ENCODE measurements at regions not wholly inside any gene's neighbourhood (a gene's known extent, or its start where the extent isn't known, plus 50 kb on each side); places are given as distances from the start of the nearest gene placed in this dataset.
"Not testable (repeated sequence)": the region's sequence is repeated elsewhere in the genome, so short reads cannot be mapped to it uniquely, and the experiment has no call there.

DNA sequence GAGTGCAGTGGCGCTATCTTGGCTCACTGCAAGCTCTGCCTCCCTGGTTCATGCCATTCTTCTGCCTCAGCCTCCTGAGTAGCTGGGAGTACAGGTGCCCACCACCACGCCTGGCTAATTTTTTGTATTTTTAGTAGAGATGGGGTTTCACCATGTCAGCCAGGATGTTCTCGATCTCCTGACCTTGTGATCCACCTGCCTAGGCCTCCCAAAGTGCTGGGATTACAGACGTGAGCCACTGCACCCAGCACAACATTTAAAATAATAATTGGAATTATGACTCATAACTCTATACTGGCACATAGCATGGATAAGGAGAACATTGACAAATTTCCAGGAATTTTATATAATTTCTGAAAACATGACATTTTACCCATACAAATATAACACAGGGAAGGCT, 54.2 kb downstream of the DBET start:
- not testable (repeated sequence) for TF ChIP-seq CTCF, POLR2A, POLR2AphosphoS5 (IDR thresholded peaks at IDR 0.05)

Data from breast epithelium (tissue), 3 donors.